ENCODE measurements at regions not wholly inside any gene's neighbourhood (a gene's known extent, or its start where the extent isn't known, plus 50 kb on each side); places are given as distances from the start of the nearest gene placed in this dataset.

DNA sequence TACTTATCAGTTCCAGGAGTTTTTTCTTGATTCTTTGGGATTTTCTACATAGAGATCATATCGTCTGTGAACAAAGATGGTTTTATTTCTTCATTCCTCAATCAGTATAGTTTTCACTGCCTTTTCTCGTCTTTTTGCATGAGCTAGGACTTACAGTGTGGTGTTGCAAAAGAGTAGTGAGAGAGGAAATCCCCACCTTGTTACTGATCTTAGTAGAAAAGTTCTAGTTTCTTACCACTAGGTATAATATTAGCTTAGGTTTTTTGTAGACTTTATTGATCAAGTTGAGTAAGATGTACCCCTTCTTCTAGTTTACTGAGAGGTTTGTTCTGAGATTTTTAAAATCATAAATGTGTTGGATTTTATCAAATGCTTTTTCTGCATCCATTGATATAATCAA lies 123.3 kb downstream of the TMEM26 start:
- TF ChIP-seq RCOR1 (IDR thresholded peaks at IDR 0.05; ENCODE audit: insufficient replicate concordance, low read length) (no peak), BHLHE40 (IDR thresholded peaks at IDR 0.05; ENCODE audit: low read depth, low read length) (no peak), NFE2L2 (IDR thresholded peaks at IDR 0.05; ENCODE audit: low read depth, low read length) (no peak), POLR2A (IDR thresholded peaks at IDR 0.05; ENCODE audit: low read depth, low read length) (no peak), FOS (IDR thresholded peaks at IDR 0.05; ENCODE audit: low read depth, low read length) (no peak), SMC3 (IDR thresholded peaks at IDR 0.05; ENCODE audit: low read depth, low read length) (no peak), CEBPB (IDR thresholded peaks at IDR 0.05; ENCODE audit: low read depth, low read length) (no peak), MAFK (IDR thresholded peaks at IDR 0.05; ENCODE audit: low read depth, low read length) (no peak), CHD1 (IDR thresholded peaks at IDR 0.05; ENCODE audit: low read depth, low read length) (no peak), RAD21 (IDR thresholded peaks at IDR 0.05; ENCODE audit: low read length) (no peak), RFX5 (IDR thresholded peaks at IDR 0.05; ENCODE audit: low read depth, low read length) (no peak), MXI1 (IDR thresholded peaks at IDR 0.05; ENCODE audit: borderline replicate concordance, low read depth, low read length) (no peak), MAZ (IDR thresholded peaks at IDR 0.05; ENCODE audit: borderline replicate concordance, low read depth, low read length) (no peak)
- TF ChIP-seq, protein P1, sequence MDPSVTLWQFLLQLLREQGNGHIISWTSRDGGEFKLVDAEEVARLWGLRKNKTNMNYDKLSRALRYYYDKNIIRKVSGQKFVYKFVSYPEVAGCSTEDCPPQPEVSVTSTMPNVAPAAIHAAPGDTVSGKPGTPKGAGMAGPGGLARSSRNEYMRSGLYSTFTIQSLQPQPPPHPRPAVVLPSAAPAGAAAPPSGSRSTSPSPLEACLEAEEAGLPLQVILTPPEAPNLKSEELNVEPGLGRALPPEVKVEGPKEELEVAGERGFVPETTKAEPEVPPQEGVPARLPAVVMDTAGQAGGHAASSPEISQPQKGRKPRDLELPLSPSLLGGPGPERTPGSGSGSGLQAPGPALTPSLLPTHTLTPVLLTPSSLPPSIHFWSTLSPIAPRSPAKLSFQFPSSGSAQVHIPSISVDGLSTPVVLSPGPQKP (IDR thresholded peaks at IDR 0.05; ENCODE audit: borderline replicate concordance, low read depth, low read length) = no peak
- TF ChIP-seq, protein P2, sequence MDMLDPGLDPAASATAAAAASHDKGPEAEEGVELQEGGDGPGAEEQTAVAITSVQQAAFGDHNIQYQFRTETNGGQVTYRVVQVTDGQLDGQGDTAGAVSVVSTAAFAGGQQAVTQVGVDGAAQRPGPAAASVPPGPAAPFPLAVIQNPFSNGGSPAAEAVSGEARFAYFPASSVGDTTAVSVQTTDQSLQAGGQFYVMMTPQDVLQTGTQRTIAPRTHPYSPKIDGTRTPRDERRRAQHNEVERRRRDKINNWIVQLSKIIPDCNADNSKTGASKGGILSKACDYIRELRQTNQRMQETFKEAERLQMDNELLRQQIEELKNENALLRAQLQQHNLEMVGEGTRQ (IDR thresholded peaks at IDR 0.05; ENCODE audit: low read depth, low read length) = no peak
- TF ChIP-seq, protein P3, sequence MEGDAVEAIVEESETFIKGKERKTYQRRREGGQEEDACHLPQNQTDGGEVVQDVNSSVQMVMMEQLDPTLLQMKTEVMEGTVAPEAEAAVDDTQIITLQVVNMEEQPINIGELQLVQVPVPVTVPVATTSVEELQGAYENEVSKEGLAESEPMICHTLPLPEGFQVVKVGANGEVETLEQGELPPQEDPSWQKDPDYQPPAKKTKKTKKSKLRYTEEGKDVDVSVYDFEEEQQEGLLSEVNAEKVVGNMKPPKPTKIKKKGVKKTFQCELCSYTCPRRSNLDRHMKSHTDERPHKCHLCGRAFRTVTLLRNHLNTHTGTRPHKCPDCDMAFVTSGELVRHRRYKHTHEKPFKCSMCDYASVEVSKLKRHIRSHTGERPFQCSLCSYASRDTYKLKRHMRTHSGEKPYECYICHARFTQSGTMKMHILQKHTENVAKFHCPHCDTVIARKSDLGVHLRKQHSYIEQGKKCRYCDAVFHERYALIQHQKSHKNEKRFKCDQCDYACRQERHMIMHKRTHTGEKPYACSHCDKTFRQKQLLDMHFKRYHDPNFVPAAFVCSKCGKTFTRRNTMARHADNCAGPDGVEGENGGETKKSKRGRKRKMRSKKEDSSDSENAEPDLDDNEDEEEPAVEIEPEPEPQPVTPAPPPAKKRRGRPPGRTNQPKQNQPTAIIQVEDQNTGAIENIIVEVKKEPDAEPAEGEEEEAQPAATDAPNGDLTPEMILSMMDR (conservative IDR thresholded peaks at IDR 0.05; ENCODE audit: low read depth, low read length) = no peak
- no peak overlapping the region for H3K27ac ChIP-seq (ENCODE audit: insufficient read depth, low read length)
- dilution Hi-C loops (cut with HindIII; ENCODE audit: low sequenced_read_pairs, unreplicated experiment) (no loop called here), in situ Hi-C loops (cut with MboI; ENCODE audit: low sequenced_read_pairs) (no loop called here), intact Hi-C loops (cut with micrococcal nuclease) (no loop called here)
- no peaks in the 10 kb centered on the region for H3K27me3 ChIP-seq (ENCODE audit: control insufficient read depth, insufficient read depth, low read length)
- H3K9ac ChIP-seq (ENCODE audit: low read depth, low read length) = no peak overlapping the region
- WGBS, 2 experiments (ENCODE audit: extremely low coverage in 2 of 2, insufficient read length in 1 of 2) = no CpG with 5 or more reads among the region's 2 CpGs
- H3K23ac ChIP-seq (ENCODE audit: low read depth, low read length) = no peak overlapping the region
- no peak overlapping the region for H3K14ac ChIP-seq (replicated peaks; ENCODE audit: low read depth, low read length)
- no peak for DNase-seq
- H2AK5ac ChIP-seq (ENCODE audit: low read depth, low read length) = no peak overlapping the region
- no TSS peak for BruUV-seq (replicated peaks)
- no peak overlapping the region for H3K4me3 ChIP-seq (ENCODE audit: insufficient read depth, low read depth, low read length)
- H3K4me1 ChIP-seq (ENCODE audit: control insufficient read depth, insufficient read depth, low read length) = no peaks in the 10 kb centered on the region
- no peak overlapping the region for H2AK9ac ChIP-seq (replicated peaks; ENCODE audit: low read depth, low read length, poor library complexity)
- H3K18ac ChIP-seq (ENCODE audit: low read depth, low read length) = no peak overlapping the region
- H2AFZ ChIP-seq (replicated peaks; ENCODE audit: low read length, poor library complexity) = no peak overlapping the region
- H3K79me1 ChIP-seq (ENCODE audit: low read depth in 1 of 2, low read length in 2 of 2) = no peaks in the 10 kb centered on the region
- no peaks in the 10 kb centered on the region for H3K36me3 ChIP-seq (ENCODE audit: control insufficient read depth, insufficient read depth, low read length)
- no peak overlapping the region for H4K8ac ChIP-seq (ENCODE audit: low read depth in 2 of 2, low read length in 2 of 2)
- ChIA-PET CTCF (no interaction called here), POLR2A (ENCODE audit: unreplicated experiment) (no interaction called here)
- no peak overlapping the region for H4K5ac ChIP-seq (ENCODE audit: low read depth, low read length)
- no peak overlapping the region for H2BK20ac ChIP-seq (ENCODE audit: low read depth, low read length)
- no peak overlapping the region for H2BK120ac ChIP-seq (ENCODE audit: low read depth, low read length)
- H4K91ac ChIP-seq (ENCODE audit: insufficient read depth, low read depth, low read length) = no peak overlapping the region
- H2BK5ac ChIP-seq (ENCODE audit: low read depth, low read length, poor library complexity, severe bottlenecking) = no peak overlapping the region
- no peak overlapping the region for H3K4me2 ChIP-seq (ENCODE audit: low read depth, low read length)
- no peaks in the 10 kb centered on the region for H3K9me1 ChIP-seq (ENCODE audit: insufficient read depth, low read length)
- ATAC-seq (ENCODE audit: low read depth) = no peak
- H4K20me1 ChIP-seq (ENCODE audit: insufficient read depth, low read length) = no peaks in the 10 kb centered on the region
- no peak overlapping the region for H2BK15ac ChIP-seq (ENCODE audit: low read depth, low read length)
- no peaks in the 10 kb centered on the region for H3K9me3 ChIP-seq (ENCODE audit: control insufficient read depth, insufficient read depth, low read length)
- H3K4ac ChIP-seq (ENCODE audit: low read depth, low read length) = no peak overlapping the region
- no peak overlapping the region for H3K56ac ChIP-seq (ENCODE audit: extremely low read depth, insufficient read depth, low read length)
